ENCODE measurements at regions not wholly inside any gene's neighbourhood (a gene's known extent, or its start where the extent isn't known, plus 50 kb on each side); places are given as distances from the start of the nearest gene placed in this dataset.
"Not testable (repeated sequence)": the region's sequence is repeated elsewhere in the genome, so short reads cannot be mapped to it uniquely, and the experiment has no call there.

DNA sequence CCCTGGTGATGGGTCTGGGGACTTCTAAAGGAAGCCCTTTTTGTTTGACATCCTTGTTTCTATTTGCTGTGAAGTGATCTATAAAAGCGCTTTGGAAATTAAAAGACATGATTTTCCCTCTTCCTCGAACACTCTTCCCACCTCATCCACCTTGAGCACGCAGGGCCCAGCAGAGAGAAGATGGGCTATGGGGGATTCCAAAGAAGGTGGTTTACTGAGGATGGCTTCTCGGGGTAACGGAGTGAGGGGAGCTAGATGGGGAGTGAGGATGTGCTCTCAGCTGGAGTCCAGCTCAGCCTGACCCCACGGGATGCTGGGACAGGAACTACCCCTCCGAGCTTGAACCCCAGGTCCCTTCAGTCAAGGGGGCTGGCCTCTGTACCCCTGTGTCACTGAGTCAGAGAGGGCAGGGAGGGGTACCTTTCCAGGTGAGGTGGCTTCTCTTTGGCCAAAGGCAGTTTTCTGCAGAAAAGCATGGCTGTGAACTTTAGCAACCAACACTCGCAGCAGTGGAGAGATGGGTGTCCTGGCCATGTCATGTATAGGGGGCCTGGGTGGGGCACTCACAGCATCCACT is 180.7 kb upstream of the SMAD3 start:
- DNase-seq, result no peak

- no peak for DNase-seq
Observed at GRCh38 chr15:66885281-66885915, 180.0 kb upstream of the SMAD3 start.

- no peak for DNase-seq
Observed at GRCh38 chr15:66886241-66886675, 179.1 kb upstream of the SMAD3 start.

GRCh38 chr15:66886686-66887273 is 178.6 kb upstream of the SMAD3 start:
- no peak for DNase-seq

DNA sequence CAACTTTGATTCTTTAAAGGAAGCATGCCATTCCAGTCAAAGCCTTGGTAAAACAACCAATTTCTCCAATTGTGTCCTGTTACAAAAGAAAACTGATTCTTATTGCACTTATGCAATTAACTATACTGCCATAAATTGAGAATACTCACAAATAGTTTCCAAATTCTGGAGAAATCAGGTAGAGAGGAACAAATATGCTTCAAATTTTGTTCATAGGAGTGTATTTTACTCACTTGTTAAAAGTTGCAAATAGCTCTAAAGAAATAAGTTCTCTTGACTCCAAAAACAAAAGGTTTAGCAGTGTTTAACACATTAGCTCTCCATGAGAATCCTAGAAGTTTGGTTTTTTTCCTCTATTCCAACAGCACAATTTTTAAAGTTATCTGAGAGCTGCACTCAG is 176.1 kb upstream of the SMAD3 start:
- DNase-seq, result not testable (repeated sequence)

- DNase-seq, result no peak
Observed at GRCh38 chr15:66891776-66892175, 173.6 kb upstream of the SMAD3 start.

GRCh38 chr15:66893294-66893693 is 172.1 kb upstream of the SMAD3 start:
- no peak for DNase-seq

DNA sequence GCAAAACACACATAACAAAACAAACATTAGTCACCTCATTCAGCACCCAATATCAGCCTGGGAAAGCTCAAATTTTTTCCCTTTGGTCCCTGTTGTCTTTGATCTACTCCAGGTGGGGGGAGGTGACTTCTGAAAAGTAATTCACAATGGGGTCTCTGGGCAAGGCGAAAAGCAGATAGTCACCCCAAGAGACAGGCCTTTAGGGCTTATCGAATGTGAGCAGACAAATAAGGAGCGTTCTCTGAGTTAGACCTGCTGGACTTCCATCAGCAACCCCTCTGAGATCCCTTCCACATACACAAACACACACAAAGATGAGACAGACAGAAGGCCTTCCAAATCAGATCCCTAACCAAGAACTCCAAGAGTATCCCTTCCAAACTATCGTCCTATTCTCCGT is 171.0 kb upstream of the SMAD3 start:
- no peak for DNase-seq

DNA sequence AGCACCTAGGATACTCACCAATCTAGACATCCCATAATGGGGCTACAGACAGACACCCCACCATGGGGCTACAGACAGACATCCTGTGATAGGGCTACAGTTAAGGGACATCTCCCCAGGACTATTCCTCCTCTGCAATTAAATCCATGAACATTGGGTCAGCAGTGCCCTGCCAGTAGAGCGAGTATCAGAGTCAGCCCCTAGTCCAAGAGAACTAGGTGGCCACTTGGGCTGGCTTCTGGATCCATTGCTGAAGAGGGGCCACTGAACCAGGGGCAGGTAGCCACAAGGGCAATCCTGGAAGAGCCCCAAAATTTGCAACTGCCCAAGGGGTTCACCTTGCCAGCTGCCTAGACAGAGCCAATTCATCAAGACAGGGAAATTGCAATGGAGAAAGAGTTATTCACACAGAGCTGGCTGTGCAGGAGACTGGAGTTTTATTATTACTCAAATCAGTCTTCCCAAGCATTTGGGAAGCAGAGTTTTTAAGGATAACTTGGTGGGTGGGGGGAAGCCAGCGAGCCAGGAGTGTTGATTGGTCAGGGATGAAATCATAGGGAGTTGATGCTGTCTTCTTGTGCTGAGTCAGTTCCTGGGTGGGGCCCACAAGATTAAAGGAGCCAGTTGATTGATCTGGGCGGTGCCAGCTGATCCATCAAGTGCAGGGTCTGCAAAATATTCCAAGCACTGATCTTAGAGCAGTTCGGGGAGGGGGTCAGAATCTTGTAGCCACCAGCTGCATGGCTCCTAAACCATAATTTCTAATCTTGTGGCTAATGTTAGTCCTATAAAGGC is 170.2 kb upstream of the SMAD3 start:
- no peak for DNase-seq

DNA sequence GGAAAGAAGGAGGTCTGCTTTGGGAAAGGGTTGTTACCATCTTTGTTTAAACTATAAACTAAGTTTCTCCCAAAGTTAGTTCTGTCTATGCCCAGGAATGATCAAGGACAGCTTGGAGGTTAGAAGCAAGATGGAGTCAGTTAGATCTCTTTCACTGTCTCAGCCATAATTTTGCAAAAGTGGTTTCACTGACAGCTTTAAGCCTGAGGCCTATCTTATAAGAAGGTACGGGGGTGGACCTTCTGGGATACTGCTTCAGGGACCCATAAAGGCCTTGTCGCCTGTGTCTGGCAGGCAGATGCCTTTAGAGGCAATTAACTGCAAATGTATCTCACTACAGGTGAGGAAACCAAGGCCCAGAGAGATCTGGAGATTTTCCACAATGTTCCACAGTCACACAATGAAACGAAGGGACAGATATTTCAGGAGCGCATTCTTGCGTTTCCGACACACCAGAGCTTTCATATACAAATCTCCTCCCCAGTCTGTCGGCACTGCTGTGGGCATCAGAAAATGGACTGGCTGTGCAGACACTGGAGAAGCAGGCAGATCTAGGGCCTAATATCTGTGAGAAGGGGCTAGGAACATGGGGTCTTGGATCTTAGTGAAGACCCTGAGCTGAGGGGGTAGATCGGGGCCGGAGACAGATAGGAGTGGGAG is 169.5 kb upstream of the SMAD3 start:
- DNase-seq, result no peak

DNA sequence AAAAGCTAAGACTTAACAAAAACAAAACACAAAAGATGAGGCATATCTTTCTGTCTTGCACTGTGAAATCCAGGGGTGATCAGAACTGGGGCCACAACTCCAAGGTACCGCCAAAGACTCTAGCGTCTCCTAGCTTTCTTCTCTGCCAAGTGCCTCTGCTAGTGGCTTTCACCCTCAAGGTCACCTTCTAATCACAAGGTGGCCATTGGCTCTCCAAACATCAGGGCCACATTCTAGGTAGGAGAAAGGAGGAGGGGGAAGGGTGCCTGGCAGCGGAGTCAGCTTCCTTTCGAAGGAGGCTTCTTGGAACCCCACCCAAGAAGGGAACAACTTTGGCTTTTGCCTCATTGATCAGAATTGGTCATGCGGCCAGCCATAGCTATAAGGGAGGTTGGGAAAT is 168.8 kb upstream of the SMAD3 start:
- DNase-seq, result no peak

DNA sequence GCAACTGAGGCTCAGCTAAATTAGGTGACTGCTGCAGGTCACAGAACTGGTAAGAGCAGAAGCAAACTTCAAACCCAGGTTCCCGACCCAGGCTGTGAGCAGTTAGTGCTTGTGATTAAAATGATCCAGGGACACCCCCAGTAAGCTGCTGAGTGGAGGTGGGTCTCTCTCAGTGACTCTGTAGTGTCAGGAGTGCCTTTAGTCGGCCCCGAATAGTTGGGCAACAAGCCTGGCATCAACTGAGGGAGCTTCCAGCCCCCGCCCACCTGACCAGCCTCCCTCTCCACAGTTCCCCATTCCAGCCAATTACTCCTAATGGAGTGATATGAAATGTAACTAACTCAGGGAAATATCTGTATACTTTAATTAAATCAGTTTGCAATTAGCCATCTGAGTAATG is 168.0 kb upstream of the SMAD3 start:
- no peak for DNase-seq

DNA sequence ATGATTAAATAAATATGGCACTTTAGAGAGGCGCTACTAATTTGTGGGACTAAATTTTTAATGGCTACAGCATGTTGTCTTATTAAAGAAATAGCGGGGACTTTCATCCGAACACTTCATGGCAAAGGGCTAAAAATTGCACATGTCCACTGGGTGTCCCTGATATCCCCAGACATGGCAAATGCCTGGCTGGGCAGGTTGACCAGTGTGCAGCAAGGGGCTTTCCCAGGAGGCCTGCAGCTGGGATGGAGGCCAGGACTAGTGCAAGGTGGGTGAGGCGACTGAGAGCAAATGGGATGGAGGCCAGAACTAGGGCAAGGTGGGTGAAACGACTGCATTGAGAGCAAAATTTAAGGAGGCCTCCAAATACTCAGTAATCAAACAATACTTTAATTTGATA is 167.4 kb upstream of the SMAD3 start:
- DNase-seq, result no peak

DNA sequence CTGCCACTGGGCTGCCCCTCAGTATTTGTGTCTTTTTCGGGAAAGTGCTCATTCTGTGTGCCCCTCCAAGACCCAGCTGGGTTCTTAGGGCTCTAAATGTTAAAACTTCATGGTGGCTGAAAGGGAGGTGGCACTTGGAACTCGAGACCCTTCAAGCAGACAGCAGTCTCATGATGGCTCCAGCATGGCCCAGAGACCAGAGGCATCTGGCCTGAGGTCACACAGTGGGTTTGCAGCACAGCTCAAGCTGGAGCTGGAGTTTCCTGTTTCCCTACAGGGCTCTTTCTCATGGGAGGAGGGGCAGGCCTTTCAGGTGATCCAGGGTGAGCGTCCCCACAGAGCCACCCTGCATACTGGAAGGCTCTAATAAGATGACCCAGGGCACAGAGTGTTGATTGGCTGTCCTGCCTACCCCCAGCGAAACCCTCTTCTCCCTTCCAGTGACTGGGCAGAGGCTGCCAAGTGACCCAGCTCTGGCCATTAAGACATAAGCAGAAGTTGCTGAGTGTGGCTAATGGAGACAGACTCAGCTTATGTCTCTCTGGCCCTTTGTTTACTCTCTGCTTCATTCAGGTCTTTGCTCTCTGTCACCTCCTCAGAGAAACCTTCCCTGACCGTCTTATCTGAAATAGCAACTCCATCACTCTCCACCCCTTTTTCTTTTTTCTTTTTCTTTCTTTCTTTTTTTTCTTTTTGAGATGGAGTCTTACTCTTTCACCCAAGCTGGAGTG is 166.6 kb upstream of the SMAD3 start:
- DNase-seq, result no peak

DNA sequence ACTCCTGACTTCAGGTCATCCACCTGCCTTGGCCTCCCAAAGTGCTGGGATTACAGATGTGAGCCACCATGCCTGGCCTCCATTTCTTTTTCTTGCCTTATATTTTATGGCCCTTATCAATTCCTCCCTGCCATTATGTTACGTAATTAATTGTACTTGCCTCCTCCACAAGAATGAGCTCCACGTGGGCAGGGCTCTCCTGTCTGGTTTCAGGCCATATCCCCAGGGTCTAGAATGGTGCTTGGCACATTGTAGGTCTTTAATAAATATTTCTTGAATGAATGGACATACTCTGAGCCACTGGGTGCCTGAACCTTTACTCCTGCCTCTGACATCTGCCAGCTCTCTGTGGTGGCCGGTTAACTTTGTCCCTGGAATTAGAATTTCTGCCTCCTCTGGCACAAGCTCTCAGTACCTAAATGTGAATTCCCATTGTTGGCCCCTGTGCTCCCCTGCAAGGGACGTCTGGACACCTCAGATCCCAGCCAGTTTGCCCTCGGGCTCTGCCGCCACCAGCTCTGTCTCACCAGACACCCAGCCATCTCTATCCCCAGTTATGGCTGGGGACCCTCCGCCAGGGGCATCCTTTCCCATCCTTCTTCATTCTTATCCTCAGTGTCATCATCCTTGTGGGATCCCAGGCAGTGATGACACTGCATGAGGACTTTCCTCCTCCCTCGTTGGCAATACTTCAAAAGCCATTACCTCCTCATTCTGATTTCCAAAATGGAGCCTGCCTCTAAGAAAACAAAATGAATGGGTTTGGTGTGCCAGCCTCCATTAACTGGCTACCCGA is 165.6 kb upstream of the SMAD3 start:
- DNase-seq, result no peak

GRCh38 chr15:66900586-66901310 is 164.7 kb upstream of the SMAD3 start:
- DNase-seq, result no peak

DNA sequence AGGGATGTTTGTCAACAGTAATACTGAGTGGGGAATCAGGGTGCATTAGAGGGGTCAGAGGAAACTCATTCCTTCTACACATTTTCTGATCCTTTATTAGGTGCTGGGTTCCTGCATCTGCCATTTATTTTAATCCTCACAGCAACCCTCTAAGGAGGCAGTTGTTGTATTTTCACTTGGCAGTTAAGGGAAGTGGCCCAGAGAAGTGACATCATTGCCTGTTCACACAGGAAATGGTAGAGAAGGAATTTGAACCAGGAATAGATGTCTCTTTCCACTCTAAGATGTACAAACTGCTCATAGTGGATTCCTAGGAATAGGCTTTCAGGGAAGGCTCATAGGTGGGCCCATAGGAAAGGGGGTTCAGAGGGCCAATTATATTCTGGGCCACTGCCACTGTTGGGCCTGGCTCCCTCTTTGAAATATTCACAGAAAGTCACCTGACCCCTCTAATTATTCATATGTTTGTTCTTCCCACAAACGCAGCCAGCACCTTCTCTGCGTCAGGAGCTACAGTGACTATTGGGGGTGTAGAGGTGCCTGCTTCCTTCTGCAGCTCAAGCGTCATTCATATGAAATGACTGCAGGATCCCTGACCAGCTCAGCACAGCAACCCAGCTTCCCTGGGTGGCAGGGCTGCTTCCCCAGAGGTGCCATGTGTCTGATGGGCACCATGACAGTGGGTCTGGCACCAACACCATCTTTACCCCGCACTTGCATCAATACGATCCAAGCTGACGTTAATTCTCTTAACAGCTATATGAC is 163.9 kb upstream of the SMAD3 start:
- DNase-seq, result no peak

DNA sequence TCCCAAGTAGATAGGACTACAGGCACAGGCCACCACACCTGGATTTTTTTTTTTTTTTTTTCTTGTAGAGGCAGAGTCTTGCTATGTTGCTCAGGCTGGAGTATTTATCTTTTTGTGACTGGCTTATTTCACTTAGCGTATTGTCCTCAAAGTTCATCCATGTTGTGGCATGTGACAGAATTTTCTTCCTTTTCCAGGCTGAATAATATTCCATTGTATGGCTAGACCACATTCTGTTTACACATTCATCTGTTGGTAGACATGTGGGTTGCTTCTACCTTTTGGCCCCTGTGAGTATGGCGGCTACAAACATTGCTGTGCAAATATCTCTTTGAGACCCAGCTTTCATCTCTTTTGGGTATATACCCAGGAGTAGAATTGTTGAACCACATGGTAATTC is 160.2 kb upstream of the SMAD3 start:
- DNase-seq, result no peak

GRCh38 chr15:66905954-66906353 is 159.4 kb upstream of the SMAD3 start:
- DNase-seq, result no peak
